ENCODE measurements at regions not wholly inside any gene's neighbourhood (a gene's known extent, or its start where the extent isn't known, plus 50 kb on each side); places are given as distances from the start of the nearest gene placed in this dataset.

GRCh38 chr2:120953843-120954584 is 218.3 kb downstream of the GLI2 start:
- Histone ChIP-seq H3K27me3 (no peaks in the 10 kb centered on the region), H3K4me1 (ENCODE audit: control insufficient read depth in 1 of 2, insufficient read depth in 1 of 2, low read depth in 1 of 2, low read length in 1 of 2) (no peaks in the 10 kb centered on the region), H3K9me3 (no peaks in the 10 kb centered on the region), H3K27ac (no peak overlapping the region), H3K36me3 (no peaks in the 10 kb centered on the region), H3K4me3 (ENCODE audit: low read depth in 1 of 2, low read length in 1 of 2) (no peak overlapping the region)
- TF ChIP-seq, protein P1, sequence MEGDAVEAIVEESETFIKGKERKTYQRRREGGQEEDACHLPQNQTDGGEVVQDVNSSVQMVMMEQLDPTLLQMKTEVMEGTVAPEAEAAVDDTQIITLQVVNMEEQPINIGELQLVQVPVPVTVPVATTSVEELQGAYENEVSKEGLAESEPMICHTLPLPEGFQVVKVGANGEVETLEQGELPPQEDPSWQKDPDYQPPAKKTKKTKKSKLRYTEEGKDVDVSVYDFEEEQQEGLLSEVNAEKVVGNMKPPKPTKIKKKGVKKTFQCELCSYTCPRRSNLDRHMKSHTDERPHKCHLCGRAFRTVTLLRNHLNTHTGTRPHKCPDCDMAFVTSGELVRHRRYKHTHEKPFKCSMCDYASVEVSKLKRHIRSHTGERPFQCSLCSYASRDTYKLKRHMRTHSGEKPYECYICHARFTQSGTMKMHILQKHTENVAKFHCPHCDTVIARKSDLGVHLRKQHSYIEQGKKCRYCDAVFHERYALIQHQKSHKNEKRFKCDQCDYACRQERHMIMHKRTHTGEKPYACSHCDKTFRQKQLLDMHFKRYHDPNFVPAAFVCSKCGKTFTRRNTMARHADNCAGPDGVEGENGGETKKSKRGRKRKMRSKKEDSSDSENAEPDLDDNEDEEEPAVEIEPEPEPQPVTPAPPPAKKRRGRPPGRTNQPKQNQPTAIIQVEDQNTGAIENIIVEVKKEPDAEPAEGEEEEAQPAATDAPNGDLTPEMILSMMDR (IDR thresholded peaks at IDR 0.05), result no peak

- H3K9me3 ChIP-seq, result no peaks in the 10 kb centered on the region
- no peak overlapping the region for H3K4me3 ChIP-seq (ENCODE audit: low read depth in 1 of 2, low read length in 1 of 2)
- no peak overlapping the region for H3K27ac ChIP-seq
- no peaks in the 10 kb centered on the region for H3K36me3 ChIP-seq
- H3K27me3 ChIP-seq, result no peaks in the 10 kb centered on the region
- no peaks in the 10 kb centered on the region for H3K4me1 ChIP-seq (ENCODE audit: control insufficient read depth in 1 of 2, insufficient read depth in 1 of 2, low read depth in 1 of 2, low read length in 1 of 2)
- TF ChIP-seq, protein P1 (IDR thresholded peaks at IDR 0.05), result no peak
Observed at GRCh38 chr2:120954939-120955338, 219.3 kb downstream of the GLI2 start.

GRCh38 chr2:120955427-120955826 is 219.8 kb downstream of the GLI2 start:
- Histone ChIP-seq H3K27me3 (no peaks in the 10 kb centered on the region), H3K36me3 (no peaks in the 10 kb centered on the region), H3K4me3 (ENCODE audit: low read depth in 1 of 2, low read length in 1 of 2) (no peak overlapping the region), H3K27ac (no peak overlapping the region), H3K4me1 (ENCODE audit: control insufficient read depth in 1 of 2, insufficient read depth in 1 of 2, low read depth in 1 of 2, low read length in 1 of 2) (no peaks in the 10 kb centered on the region), H3K9me3 (no peaks in the 10 kb centered on the region)
- TF ChIP-seq, protein P1 (IDR thresholded peaks at IDR 0.05), result no peak

- Histone ChIP-seq H3K27ac (no peak overlapping the region), H3K9me3 (no peaks in the 10 kb centered on the region), H3K36me3 (no peaks in the 10 kb centered on the region), H3K27me3 (no peaks in the 10 kb centered on the region), H3K4me3 (ENCODE audit: low read depth in 1 of 2, low read length in 1 of 2) (no peak overlapping the region), H3K4me1 (ENCODE audit: control insufficient read depth in 1 of 2, insufficient read depth in 1 of 2, low read depth in 1 of 2, low read length in 1 of 2) (no peaks in the 10 kb centered on the region)
- TF ChIP-seq, protein P1 (IDR thresholded peaks at IDR 0.05), result no peak
Observed at GRCh38 chr2:120956486-120957156, 221.0 kb downstream of the GLI2 start.

GRCh38 chr2:120957905-120958304 is 222.2 kb downstream of the GLI2 start:
- H3K27ac ChIP-seq, result no peak overlapping the region
- H3K27me3 ChIP-seq, result no peaks in the 10 kb centered on the region
- TF ChIP-seq, protein P1 (IDR thresholded peaks at IDR 0.05), result no peak
- H3K9me3 ChIP-seq, result no peaks in the 10 kb centered on the region
- no peaks in the 10 kb centered on the region for H3K4me1 ChIP-seq (ENCODE audit: control insufficient read depth in 1 of 2, insufficient read depth in 1 of 2, low read depth in 1 of 2, low read length in 1 of 2)
- H3K4me3 ChIP-seq (ENCODE audit: low read depth in 1 of 2, low read length in 1 of 2), result no peak overlapping the region
- no peaks in the 10 kb centered on the region for H3K36me3 ChIP-seq
